Stimulated activated CD4-positive, alpha-beta T cell treated with anti-CD3 and anti-CD28 coated beads, Interleukin-4, amount 100 ng/mL, for 4 hours (primary cell): ENCODE measurements at regions not wholly inside any gene's neighbourhood (a gene's known extent, or its start where the extent isn't known, plus 50 kb on each side); places are given as distances from the start of the nearest gene placed in this dataset.

Experiments
- DNase-seq, 2 experiments: peaks; one replicate each; pipeline ENCODE4 v3.0.0-alpha.2; 2020

DNA sequence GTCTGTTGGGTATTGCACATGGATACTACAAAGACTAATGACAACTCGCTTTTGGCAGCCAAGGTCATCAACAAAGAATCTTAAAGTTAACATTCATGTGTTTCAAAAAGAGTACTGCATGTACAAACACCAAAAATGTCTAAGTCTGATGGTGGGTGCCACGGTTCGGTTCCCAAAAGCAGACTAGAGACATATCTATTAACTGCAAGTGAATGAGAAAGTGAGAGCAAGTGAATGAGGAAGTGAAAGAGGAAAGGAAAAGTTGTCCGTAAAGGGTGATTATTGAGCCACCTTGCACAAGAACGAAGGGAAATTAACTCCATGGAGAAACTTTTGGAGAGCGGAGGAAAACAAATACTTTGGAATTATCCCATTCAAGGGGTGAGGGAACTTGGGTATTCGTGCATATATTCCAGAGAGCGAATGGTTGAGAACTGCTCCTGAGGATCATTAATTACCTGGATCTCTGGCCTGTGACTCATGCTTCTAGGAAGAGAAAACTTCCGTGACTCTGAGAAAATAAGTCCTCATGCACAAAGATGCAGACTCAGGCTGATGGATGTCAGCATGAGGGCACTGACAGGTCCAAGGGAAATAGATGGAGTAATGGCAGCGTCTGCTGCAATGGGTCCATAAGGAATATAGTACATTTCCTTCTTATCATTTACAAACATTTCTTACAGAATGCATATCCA, 336.5 kb upstream of the TGFBR2 start:
- no peak for DNase-seq

DNA sequence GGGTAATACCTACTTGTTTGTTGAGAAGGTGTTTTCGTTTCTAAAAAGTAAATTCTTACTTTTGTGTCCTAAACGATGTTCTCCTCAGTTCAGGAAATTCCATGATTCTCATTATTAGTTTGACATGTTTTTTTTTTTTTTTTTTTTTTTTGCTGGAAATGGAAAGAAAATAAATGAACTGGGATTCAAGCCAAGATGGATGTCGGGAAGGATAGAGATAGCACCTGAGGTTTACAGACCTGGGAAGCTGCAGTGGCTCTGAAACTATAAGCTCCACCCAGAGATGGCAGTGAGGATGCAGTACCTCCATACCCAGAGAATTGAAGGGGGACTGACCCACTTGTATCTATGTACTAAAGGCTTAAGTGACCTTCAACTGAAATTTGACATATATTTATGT, 334.6 kb upstream of the TGFBR2 start:
- DNase-seq, result no peak

DNA sequence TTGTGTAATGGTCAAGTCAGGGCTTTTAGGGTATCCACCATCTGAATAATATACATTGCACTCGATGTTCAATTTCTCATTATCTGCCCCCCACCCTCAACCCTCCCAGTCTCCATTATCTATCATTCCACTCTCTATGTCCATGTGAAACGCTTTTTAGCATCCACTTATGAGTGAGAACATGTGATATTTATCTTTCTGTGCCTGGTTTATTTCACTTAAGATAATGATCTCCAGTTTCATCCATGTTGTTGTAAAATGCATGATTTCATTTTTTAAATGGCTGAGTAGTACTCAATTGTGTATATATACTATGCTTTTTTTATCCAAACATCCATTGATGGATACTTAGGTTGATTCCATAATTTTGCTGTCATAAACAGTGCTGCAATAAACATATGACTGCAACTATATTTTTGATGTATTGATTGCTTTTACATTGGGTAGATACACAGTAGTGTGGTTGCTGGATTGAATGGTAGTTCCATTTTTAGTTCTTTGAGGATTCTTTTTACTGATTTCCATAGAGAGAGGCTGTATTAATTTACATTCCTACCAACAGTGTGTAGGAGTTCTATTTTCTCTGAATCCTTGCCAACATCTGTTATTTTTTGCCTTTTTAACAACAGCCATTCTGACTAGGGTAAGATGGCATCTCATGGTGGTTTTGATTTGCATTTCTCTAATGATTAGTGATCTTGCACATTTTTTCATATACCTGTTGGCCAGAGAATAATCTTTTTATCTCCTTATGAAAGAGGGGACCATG, 332.9 kb upstream of the TGFBR2 start:
- DNase-seq, result no peak

DNA sequence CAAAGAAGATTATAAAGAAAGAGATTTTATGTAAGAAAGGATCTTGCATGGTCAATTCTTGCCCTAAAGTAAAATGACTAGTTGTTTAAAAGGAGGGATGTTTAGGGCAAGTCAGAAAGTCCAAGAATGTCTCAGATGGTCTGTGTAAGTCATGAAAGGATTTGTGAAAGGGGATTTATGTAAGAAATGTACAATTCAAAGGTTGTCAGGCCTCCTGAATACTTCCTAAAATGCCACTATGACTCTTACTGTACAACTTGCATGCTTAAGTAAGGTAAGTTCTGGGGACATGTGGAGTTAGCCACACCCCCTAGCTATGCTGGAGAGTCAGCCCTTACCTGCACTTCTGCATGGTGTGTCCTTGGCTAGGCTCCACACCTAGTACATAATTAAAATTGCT, 328.9 kb upstream of the TGFBR2 start:
- DNase-seq, result no peak

DNA sequence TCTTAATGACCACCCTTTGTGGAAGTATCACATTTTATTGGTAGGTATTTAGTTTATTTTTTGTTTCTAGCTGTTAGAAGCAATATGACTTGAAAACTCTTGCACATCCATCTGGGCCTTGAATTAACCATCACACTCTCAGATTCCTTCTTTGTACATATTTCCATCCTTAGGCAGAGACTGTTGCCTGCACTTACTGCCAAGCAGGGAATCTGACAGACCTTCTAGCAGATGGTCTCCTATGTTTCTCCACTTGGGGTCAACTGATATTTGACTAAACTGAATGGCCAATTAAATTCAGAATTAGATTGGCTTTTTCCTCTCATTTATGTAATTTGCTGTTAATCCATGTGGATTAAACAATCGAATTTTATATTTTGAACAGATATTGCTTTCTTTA, 324.9 kb upstream of the TGFBR2 start:
- no peak for DNase-seq

DNA sequence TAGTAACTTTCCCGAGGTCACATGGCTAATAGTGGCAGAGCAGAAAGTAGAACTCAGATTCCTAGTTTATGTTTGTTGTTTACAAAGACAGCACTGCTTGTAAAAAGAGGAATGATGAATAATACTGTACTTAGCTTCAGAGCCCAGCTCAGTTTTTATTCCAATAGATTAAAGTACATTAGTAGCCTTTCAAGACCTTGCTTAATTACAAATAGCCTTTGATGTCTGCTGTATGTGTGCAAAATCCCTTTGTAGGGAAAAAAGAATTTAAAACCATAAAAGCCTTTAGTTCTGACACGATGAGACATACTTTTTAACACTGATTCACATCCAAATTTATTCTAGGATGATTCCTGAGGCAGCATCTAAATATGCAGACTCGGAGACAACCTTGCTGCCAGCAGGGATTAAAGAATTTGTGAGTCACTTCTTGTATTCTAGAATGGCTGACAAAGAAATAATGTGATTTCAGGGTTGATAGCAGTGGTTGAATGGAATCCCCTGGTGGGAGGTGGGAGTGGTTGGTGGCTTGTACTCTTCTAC, 324.2 kb upstream of the TGFBR2 start:
- no peak for DNase-seq

DNA sequence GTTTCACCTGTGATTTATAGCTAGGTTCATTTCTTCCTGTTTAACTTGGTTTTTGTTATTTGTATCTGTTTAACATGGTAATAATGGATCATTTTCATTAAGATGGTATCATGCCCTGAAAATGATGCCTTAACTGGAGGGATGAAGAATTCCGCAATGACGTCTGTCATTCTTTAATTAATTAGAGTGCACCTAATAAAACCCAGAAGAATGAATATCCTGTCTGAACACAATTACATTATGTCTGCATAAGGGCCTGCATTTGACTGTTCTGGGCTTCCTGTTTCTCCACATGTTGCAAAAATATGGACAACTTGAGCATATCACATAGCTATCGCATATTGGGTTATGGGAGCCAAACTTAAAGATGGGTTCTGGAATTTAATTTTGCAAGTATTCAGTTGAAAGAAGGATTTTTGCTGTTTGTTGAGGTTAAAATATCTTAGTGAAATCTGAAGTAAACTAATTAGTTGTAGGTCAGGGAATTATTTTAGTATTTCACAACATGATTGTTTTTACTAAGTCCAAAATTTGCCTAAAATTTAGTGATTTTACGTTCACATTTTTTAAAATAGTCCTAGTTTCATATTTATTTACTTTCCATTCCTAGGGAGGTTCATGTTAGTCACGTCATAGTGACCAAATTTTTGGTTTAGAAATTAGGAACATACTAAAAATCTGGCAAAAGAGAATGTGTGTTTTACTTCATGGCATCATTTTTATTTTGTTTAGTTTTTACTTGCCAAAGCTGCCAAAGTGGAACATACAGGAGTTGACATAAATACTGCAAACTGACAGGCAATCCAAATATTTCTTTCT, 321.0 kb upstream of the TGFBR2 start:
- DNase-seq, result no peak

DNA sequence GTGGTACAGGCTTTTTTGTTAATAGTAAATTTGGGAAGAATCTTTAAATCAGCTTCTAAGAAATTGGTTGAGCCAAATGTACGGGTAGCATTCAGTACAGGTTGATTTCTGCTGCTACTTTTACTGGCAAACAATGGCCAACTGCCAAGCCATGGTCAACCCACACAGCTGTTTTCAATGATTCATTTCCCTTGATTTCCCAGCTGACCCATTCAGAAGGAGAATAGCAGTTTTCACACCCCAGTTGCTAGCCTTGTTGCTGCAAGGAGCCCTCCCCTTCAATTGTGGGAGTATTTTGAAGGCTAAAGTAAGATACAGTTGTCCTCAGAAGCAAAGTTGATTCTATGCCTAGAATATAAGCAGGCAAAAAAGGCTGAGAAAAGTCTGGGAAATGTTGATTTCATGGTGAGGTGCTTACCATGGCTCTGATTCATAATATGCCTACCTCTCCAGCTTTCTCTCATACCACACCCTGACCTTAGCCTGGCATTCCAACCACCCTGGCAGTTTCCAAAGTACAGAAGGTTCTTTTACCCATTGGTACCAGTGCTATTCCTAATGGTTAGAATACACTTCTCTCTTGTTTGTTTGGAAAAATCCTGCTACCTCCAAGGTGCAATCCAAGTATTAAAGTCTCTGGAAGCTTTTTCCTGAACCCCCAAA, 320.3 kb upstream of the TGFBR2 start:
- no peak for DNase-seq

DNA sequence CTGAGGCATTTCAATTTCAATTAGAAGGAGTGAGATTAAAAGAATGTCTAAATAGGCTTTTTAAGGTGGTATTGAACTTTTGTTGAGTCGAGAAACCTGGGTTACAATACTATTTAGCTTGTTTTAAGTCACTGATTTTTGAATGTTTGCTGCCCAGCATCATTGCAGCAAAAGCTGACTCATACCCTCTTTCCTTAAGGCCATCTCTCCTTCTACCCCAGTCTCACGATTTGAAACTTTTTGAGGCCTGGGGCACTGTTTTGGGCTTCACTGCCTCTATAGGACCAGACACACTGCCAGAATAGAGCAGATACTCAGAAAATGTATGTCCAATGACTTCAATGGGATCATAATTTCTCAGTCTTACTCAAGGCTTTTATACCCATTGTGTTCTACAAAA, 319.6 kb upstream of the TGFBR2 start:
- DNase-seq, result no peak

DNA sequence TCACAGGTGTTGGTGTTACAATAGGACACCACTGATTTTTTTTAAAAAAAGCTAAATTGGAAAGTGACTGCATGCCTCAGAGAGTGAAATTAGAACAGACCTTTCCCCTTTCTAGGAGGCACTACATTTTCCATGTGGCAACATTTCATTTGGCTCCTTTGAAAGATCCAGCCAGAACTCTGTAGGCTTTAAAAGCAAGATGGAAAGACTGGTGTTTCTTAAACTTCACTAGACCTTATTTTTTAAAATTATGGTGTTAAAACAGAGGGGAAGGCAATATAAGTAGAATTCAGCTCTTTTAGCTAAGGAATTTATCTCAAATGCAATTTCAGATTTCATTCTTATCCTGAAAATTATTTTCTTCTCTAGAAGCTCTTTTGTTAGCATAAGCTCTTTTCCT, 317.6 kb upstream of the TGFBR2 start:
- DNase-seq, result no peak

DNA sequence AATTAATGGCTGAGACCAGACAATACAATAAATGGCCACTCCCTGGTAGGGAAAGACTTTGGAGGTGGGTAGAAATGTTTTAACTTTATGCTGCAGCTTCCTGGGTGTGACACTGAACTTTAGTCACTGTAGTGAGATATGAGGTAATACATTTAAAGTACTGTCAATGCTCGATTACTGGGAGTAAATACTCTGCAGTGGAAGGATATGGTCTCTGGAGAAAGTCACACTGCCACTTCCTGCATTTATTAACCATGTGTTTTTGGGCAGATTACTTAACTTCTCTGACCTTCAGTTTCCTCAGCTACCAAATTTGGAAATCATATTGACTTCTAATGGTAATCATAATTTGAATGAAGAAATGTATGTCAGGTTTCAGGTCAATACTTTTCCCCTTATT, 317.1 kb upstream of the TGFBR2 start:
- DNase-seq, result no peak

DNA sequence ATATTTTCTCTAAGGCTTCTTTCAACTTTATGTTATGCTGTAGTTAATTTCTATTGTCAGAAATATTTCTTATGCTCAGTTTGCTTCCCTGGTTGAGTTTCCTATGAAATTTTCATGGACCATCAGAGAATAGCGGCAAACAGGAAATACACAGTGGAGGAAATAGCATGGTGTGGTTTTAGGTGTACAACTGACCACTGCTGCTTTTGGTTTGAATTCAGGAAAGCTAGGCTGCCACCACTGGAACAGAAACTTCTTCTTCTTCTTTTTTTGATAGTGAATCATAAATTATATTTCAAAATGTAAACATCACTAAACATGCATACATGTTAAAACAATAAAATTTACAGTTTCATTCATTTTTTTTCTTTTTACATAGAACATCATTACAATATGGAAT, 316.6 kb upstream of the TGFBR2 start:
- no peak for DNase-seq

DNA sequence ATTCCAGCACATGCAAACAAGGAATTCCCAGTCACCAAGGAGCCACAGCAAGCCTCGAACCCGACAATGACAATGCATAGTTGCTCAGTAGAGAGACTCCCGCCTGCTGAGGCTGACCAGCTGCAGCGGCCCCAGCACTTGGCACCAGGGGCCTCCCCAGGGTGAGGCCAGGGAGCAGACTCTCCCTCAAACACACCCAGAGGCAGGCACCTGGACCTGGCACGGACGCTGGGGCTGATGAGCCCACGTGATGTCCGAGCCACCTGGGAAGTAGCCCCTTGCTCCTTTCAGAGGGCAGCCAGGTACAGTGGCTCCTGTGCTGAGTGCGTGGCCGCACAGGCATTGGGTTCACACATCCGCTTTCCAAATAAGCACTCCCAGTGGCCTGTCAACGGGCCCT, 315.9 kb upstream of the TGFBR2 start:
- no peak for DNase-seq

DNA sequence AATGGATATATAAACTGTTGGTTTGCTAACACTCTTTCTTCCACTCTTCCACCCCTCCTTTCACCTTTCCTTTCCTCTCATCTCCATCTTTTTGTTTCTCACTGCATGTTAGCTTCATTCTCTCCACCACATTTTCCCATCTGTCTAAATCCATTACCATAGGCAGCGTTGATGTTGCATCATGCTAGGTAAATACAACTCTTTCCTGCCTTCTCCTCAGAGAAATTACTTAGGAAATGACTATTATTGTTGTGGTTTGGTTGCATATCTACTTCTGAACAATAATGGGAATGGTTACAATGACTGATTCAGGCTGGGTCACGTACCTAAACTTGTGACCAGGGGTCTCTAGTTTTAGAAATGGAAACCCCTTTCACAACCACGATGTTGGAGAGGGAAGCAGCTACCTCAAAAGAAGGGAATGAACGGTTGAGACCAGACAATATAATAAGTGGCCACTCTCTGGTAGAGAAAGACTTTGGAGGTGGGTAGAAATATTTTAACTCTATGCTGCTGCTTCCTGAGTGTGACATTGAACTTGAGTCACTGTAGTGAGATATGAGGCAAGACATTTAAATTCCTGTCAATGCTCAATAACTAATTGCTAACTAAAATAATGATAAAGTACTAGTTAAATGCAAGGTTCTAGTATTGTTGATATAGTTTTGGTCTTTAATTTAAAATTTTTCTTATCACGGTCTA, 314.1 kb upstream of the TGFBR2 start:
- DNase-seq, result no peak

DNA sequence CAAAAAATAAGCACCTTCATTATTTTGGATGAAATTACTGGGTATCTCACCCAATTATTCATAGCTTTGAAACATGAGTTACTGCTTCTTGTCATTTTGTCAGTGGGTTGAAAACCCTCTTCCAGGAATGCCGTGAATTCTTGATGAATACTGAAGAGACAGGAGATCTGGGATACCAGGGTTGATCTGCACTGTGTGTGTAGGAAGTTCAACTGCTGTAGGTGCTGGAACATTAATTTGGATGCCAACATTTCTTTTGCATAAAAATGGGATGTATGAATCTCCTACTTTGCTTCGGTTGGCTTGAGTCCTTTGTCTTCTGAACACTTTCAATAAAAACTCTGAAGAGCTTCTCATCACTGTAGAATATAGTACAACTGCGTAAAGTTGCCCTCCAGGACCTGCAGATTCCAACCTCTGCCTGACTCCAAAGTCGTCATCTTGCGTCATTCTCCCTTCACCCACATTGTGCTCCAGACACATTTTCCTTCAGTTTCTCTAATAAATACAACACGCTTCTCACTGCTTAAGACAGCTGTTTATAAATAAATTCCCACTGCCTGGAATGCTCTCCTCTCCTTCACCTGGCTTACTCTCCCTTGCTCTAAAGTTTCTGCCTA, 312.7 kb upstream of the TGFBR2 start:
- DNase-seq, result no peak

DNA sequence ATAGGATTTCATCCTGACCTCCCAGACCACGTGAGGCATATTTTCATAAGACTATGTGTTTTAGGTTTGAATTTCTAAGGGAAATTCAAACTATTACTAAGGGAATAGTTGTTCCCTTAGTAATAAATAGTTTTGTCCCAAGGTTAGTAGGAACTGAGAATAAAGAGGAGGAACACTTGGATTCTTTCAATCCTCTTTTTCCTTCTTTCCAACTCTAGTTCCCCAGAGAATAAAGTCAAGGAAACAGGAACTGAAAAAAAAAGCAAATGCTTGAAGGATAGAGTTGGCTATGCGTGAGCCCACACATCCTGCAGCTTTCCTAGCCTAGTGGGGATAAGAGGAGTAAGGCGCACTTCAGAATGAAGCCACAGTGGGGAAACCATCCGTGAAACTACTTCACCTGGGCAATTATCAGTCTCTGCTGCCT, 312.1 kb upstream of the TGFBR2 start:
- no peak for DNase-seq

DNA sequence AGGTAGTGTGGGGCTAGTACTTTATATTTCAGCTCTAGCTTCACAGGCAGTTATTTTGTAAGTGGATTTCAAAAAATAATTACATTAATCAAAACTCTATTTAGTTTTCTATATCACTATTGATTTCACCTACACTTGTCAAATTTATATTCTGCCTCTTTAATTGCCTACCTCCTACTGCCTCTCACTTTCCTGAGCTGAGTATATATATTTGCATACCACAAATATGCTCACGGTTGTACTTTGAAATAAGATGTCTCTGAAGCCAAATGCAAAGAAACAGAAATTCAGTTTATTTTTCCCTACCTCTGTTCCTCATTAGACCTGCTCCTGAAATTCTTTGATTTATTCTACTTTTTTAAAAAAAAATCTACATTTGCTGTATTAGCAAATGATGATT, 309.3 kb upstream of the TGFBR2 start:
- DNase-seq, result no peak

DNA sequence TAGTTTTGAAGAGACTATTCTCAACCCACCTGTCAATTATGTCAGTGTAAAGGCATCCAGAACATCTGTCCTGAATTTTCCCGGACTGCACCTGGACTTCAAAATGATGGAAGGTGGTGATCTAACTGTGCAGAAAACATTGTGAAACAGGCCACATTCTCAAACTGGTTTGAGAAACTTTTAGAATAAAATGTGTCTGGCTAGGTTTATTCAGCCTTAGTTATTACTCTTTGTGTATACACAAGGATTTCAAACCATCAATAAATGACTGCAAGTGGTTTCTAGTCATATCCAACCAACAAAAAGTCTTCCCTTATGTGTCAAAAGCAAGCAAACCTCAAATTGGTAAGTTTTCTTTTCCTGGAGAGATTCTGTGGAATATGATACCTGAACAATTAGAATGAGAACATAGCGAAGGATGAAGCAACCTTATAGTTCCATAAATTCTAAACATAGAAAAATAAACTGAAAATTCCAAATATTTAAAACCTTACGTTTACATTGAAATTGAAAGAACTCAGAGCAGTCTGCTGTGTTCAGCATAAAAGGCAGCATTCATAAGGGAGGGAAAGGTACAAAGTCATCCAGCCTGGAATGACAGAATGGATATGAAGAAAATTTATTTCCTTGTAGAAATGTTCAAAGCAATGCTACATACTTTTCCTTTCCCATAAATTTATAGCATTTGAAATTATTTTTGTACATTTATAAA, 306.6 kb upstream of the TGFBR2 start:
- DNase-seq, result no peak

DNA sequence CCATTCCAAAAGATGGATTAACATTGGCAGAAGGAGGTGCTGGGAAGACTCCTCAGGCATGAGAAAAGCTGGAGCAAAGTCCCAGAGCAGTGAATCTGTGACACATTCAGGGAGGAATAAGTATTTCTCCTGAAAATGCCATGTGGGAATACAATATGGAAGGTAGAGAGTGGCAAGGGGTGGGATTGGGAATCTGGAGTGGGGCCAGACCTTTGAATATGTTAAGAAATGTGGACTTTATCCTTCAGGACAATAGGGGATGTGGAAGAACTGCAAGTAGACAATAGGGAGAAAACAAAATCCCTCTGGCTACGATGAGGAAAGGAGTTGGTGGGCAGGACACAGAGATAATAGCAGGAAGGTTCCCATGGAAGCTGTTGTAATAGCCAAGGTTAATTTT, 305.6 kb upstream of the TGFBR2 start:
- no peak for DNase-seq

DNA sequence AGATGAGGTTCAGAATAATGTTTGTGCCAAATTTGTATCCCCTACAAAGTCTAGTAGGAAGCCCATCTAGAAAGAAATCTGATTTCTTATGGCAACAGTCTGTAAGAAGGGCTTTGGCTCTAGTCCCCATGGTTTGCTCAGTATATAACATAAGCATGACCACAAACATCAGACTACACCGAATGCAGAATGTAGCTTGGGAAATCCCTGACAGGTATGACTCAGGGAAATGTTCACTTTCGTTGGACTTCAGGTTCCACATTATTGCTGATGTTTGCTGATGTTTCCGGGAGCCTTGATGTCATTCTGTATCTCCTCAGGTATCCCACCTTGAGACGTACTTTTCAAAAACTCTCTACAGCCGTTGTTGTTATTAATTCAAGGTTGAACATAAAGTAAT, 304.4 kb upstream of the TGFBR2 start:
- DNase-seq, result no peak

DNA sequence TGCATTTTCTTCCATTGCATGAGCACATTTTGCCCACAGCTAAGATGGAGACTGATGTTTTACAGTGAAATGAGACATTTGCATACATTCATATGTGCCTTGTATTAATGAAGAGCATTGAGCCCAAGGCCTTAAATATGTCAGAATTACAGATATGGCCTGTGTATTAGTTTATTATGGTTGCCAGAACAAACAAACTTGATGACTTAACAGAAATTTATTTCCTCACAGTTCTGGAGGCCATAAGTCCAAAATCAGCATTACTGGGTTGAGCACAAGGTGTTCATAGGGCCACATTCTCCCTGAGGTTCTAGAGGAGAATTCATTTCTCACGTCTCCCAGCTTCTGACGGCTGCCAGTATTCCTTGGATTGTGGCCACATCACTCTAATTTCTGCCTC, 302.6 kb upstream of the TGFBR2 start:
- no peak for DNase-seq
